ENCODE measurements at regions not wholly inside any gene's neighbourhood (a gene's known extent, or its start where the extent isn't known, plus 50 kb on each side); places are given as distances from the start of the nearest gene placed in this dataset.
"Not testable (repeated sequence)": the region's sequence is repeated elsewhere in the genome, so short reads cannot be mapped to it uniquely, and the experiment has no call there.

- Histone ChIP-seq H3K36me3 (no peaks in the 10 kb centered on the region), H3K27me3 (no peaks in the 10 kb centered on the region), H3K4me1 (peaks cover 0 to 15% (median 0%) of the 10 kb centered on the region in 9 donors), H3K27ac (no peak overlapping the region), H3K4me3 (no peak overlapping the region), H3K9me3 (no peaks in the 10 kb centered on the region)
- no peak for DNase-seq
- 81% methylated on average over 5 of the region's 5 CpGs for WGBS, 2 donors
- TF ChIP-seq CTCF (IDR thresholded peaks at IDR 0.05) = no peak
- intact Hi-C loops (cut with DNase I) = no loop called here
- peak in 1 of 8 donors; percentile 47 for ATAC-seq
These were observed 403.6 kb downstream of the CD83 start for GRCh38 chr6:14521141-14521540.

GRCh38 chr6:14521861-14522260 lies 404.3 kb downstream of the CD83 start:
- DNase-seq; H3K9me3 ChIP-seq; H3K27ac ChIP-seq; H3K27me3 ChIP-seq; H3K36me3 ChIP-seq; H3K4me3 ChIP-seq; intact Hi-C loops (cut with DNase I); ATAC-seq: not testable (repeated sequence)
- 96 to 98% methylated on average over 11 of the region's 11 CpGs for WGBS, 2 donors
- peaks cover 0 to 15% (median 0%) of the 10 kb centered on the region in 9 donors for H3K4me1 ChIP-seq

DNA sequence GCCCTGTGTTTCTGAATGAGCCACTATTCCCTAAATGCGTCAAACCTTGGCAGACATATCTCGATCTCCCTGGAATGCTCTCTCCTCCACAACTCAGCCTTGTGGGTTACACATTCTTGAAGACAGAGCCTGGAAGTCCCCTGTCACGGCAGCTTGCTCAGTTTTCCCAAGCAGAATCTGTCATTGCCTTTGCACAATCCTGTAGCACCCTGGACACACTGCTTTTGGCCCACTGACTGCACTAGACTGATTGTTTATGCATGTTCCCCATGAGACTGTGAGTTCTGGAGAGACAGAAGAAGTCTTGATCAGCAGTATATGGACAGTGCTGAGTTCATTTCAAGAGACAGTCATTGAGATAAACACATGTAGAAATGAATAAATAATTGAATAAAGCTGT lies 406.7 kb downstream of the CD83 start:
- TF ChIP-seq CTCF (IDR thresholded peaks at IDR 0.05) = no peak
- no peaks in the 10 kb centered on the region for H3K36me3 ChIP-seq
- DNase-seq (peak in 1 of 2 donors; percentile 37), ATAC-seq (peak in 7 of 8 donors; percentile 64 to 91 (median 81))
- 71 to 81% methylated on average over 3 of the region's 3 CpGs for WGBS, 2 donors
- no peak overlapping the region for H3K27ac ChIP-seq
- H3K4me3 ChIP-seq = no peak overlapping the region
- no peaks in the 10 kb centered on the region for H3K27me3 ChIP-seq
- H3K4me1 ChIP-seq = no peaks in the 10 kb centered on the region
- H3K9me3 ChIP-seq = peaks cover 0 to 13% (median 0%) of the 10 kb centered on the region in 11 donors
- intact Hi-C loops (cut with DNase I) = no loop called here

- no peak overlapping the region for H3K27ac ChIP-seq
- H3K27me3 ChIP-seq = no peaks in the 10 kb centered on the region
- H3K36me3 ChIP-seq = no peaks in the 10 kb centered on the region
- peaks cover 0 to 13% (median 0%) of the 10 kb centered on the region in 11 donors for H3K9me3 ChIP-seq
- 79 to 90% methylated on average over 4 of the region's 4 CpGs for WGBS, 2 donors
- DNase-seq (no peak), ATAC-seq (no peak)
- H3K4me1 ChIP-seq = peaks cover 0 to 12% (median 0%) of the 10 kb centered on the region in 9 donors
- H3K4me3 ChIP-seq = no peak overlapping the region
- intact Hi-C loops (cut with DNase I) = loop anchor here in 1 of 10 donors (10.0 kb wide), 1 partner anchor 174 kb away; no protein-coding TSS in a partner anchor
- TF ChIP-seq CTCF (IDR thresholded peaks at IDR 0.05) = no peak
These were observed 412.8 kb downstream of the CD83 start for GRCh38 chr6:14530385-14530784.

- peaks cover 0 to 12% (median 0%) of the 10 kb centered on the region in 9 donors for H3K4me1 ChIP-seq
- DNase-seq (no peak), ATAC-seq (no peak)
- intact Hi-C loops (cut with DNase I) = loop anchor here in 1 of 10 donors (10.0 kb wide), 1 partner anchor 171 kb away; no protein-coding TSS in a partner anchor
- 18 to 19% methylated on average over 5 of the region's 5 CpGs for WGBS, 2 donors
- H3K27me3 ChIP-seq = no peaks in the 10 kb centered on the region
- peaks cover 0 to 13% (median 0%) of the 10 kb centered on the region in 11 donors for H3K9me3 ChIP-seq
- TF ChIP-seq CTCF (IDR thresholded peaks at IDR 0.05) = no peak
- H3K4me3 ChIP-seq = no peak overlapping the region
- H3K27ac ChIP-seq = no peak overlapping the region
- H3K36me3 ChIP-seq = no peaks in the 10 kb centered on the region
These were observed 415.9 kb downstream of the CD83 start for GRCh38 chr6:14533446-14533845.
